ENCODE measurements at regions not wholly inside any gene's neighbourhood (a gene's known extent, or its start where the extent isn't known, plus 50 kb on each side); places are given as distances from the start of the nearest gene placed in this dataset.

DNA sequence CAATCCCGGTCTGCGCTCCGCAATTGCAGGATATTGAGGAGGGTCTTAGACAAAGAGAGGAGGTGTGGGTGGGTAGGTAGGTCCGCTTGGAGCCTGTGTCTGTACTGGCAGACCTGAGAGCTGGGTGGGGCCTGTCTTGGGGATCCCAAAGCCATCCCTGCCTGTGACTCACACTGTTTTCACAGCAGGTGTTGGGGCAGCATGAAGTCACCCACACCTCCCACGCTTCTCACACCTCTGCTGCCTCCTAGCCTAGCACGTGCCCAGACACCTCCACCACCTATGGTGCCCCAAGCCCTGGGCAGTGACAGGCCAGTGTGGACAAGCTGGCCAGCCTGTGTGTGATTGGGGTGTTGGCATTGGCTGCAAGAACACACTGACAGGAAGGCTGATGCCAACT, 65.7 kb upstream of the ECE1 start:
- TF ChIP-seq CREB1 (CRISPR knock-in tag; IDR thresholded peaks at IDR 0.05) = no peak
- TF ChIP-seq KAT7 (CRISPR knock-in tag; IDR thresholded peaks at IDR 0.05; ENCODE audit: borderline replicate concordance) = no peak
- TF ChIP-seq SMAD4 (CRISPR knock-in tag; IDR thresholded peaks at IDR 0.05) = no peak
- no peak for TF ChIP-seq ZNF121 (CRISPR knock-in tag; IDR thresholded peaks at IDR 0.05)
- no peak for TF ChIP-seq CTCF (IDR thresholded peaks at IDR 0.05)
- TF ChIP-seq SP1 (CRISPR knock-in tag; conservative IDR thresholded peaks at IDR 0.05) = no peak
- no peak for TF ChIP-seq TCF7 (CRISPR knock-in tag; IDR thresholded peaks at IDR 0.05; ENCODE audit: low read depth)

Measured in WTC11 (cell line).